Vagina (tissue), 2 donors: ENCODE measurements at regions not wholly inside any gene's neighbourhood (a gene's known extent, or its start where the extent isn't known, plus 50 kb on each side); places are given as distances from the start of the nearest gene placed in this dataset.

Source experiments
- POLR2A ChIP-seq, 2 donors: fragments of 450-650 bp; IDR thresholded peaks; one replicate each; pipeline ENCODE4 v1.6.1; 2017; ENCODE audit warnings: antibody characterized with exemption in 2 of 2, mild to moderate bottlenecking in 2 of 2, moderate library complexity in 2 of 2
- TF ChIP-seq, protein P1 (sequence below), 3 experiments: fragments of 450-650 bp in 2 of 3; fragments of 200-600 bp in 1 of 3; sonication (generic) in 1 of 3; IDR thresholded peaks; one replicate each; pipeline ENCODE4 v1.5.1; 2017 to 2019; ENCODE audit warnings: antibody characterized with exemption in 3 of 3, mild to moderate bottlenecking in 2 of 3, moderate library complexity in 2 of 3

DNA sequence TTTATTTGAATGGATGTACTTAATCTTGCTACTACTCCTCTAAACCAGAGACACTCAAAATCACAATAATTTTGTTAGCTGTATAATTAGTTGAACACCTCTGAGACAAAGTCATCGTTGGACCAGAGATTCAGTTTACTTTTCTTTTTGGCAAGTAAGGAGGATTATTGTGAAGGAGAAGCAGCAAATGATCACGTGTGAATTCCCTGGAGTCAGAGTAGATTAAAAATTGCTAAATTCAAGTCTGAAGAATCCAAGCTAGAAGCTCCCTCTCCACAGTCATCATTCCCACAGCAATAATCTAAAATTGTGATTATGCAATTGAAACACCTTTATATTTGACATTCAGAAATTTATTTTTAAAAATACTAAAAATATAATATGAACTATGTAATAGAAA is 484.4 kb downstream of the CMPK2 start:
- TF ChIP-seq, protein P1, sequence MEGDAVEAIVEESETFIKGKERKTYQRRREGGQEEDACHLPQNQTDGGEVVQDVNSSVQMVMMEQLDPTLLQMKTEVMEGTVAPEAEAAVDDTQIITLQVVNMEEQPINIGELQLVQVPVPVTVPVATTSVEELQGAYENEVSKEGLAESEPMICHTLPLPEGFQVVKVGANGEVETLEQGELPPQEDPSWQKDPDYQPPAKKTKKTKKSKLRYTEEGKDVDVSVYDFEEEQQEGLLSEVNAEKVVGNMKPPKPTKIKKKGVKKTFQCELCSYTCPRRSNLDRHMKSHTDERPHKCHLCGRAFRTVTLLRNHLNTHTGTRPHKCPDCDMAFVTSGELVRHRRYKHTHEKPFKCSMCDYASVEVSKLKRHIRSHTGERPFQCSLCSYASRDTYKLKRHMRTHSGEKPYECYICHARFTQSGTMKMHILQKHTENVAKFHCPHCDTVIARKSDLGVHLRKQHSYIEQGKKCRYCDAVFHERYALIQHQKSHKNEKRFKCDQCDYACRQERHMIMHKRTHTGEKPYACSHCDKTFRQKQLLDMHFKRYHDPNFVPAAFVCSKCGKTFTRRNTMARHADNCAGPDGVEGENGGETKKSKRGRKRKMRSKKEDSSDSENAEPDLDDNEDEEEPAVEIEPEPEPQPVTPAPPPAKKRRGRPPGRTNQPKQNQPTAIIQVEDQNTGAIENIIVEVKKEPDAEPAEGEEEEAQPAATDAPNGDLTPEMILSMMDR (IDR thresholded peaks at IDR 0.05), result no peak
- no peak for TF ChIP-seq POLR2A (IDR thresholded peaks at IDR 0.05)
